ELR (cell line): ENCODE measurements at regions not wholly inside any gene's neighbourhood (a gene's known extent, or its start where the extent isn't known, plus 50 kb on each side); places are given as distances from the start of the nearest gene placed in this dataset.
A peak's percentile ranks its signal among the peaks of the same experiment; 100 is the strongest.

Experiments
- DNase-seq: peaks from one replicate; pipeline ENCODE4 v3.0.0-alpha.2; 2015; ENCODE audit warnings: low read depth

DNA sequence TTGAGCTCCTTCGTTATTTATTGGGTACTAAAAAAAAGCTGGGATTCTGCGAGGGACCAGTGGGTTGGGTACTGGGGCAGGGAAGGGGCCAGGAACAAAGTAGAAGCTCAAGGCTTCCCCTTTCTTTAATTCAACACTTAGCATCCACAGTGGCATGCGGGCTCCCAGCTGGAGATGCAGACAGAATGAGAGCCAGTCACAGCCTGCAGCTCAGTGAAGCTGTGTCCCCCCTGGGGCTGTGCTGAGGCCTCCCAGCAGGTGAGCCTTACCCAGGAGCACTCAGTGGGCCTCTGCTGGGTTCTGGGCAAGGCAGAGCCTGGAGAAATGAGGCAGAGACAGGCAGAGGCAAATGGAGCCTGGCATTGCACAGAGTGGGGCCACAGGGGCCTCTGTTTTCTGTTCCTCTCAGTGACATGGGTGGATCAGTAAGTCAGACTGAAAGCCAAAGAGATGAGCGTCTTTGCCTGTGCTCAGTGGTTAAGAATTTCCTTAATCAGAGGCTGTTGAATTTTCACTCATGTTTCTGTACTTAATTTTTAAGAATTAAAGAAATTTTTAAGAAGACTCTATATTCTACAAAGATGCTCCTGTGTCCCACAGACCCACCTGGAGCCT, 181.4 kb upstream of the RBPJ start:
- no peak for DNase-seq

DNA sequence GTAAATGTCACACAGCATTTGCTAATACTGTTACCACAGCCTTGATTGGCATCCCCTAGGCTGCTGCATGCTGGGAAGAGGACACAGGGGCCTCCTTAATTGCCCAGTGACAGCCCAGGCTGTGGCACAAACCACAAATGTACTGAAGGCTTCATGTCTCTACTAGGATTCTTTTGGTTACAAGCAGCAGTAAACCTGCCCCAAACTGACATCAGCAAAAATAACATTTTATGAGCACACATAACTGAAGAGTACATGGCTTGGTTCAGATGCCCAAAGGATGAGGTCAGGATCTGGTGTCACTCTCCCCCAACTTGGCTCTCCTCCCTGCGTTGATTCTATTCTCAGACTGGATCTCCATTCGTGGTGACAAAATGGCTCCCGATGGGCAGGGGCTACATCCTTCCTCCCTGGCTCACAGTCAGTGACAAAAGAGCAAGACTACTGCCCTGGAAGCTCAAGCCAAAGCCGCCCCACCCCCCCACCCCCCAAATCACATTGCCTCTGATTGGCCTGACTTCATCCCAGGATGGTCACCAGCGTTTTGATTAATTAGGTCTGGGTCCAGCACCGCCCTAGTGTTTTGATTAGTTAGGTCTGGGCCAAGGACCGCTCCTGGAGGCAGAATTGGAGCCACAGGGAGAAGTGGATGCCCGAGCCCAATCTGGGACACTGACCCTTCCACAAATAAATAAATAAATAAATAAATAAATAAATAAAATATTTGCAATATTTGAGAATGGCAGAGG, 180.5 kb upstream of the RBPJ start:
- peak; percentile 34 for DNase-seq

DNA sequence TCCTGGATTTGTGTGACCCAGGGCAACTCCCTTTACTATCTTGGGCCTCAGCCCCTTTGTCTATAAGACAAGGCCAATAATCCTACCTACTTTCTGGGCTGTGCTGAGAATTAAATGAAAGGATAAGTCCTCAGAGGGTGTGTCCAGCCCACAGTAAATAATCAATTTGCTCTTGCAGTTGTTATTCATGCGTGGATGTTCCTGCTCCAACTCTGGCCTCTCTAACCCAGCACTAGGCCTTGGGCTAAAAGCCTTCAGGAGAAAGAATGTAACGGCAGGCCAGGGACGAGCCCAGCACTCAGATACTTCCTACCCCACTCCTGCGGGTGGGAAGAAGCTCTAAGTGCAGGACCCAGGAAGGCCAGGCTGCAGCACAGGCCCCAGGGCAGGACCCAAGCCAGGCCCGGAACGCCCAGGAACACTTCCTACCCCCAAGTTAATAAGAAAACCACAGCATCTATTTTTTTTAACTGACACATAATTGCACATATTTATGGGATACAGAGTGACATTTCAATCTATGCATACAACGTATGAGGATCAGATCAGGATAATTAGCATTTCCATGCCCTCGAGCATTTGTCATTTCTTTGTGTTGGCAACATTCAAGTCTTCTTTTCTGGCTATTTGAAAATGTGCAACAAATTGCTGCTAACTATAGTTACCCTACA, 179.6 kb upstream of the RBPJ start:
- DNase-seq: no peak

DNA sequence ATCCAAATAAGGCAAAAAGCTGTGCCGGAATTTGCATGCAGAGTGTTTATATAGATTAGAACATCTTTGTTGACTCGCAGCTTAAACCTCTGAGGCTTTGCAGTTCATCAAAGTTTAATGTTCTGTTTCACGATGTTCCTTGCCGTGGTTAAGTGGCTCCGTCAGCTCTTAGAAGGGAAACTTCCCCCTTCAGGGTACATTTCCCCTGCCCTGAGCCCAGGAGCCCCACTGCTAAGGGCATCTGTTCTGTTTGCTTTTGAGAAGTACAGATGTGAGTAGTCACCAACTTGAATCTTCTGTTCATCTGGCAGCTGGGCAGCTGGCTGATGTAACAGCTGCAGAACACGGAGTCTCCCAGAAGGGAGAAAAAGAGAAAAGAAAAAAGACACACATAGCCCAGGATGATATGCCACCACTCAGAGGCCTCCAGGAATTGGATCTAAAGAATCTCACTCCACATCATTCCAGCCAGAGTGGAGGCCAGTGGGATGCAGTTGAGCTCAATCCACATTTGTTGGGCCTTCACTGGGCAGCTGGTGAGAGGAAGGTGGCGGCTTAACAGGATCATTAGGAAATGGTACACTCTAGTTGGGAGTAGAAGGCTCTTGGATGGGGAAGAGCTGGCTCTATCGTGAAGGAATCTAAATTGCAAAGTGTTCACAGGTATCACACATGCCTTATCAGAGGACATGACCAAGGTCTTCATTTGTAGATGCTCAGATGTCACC, 178.7 kb upstream of the RBPJ start:
- DNase-seq: peak; percentile 16

DNA sequence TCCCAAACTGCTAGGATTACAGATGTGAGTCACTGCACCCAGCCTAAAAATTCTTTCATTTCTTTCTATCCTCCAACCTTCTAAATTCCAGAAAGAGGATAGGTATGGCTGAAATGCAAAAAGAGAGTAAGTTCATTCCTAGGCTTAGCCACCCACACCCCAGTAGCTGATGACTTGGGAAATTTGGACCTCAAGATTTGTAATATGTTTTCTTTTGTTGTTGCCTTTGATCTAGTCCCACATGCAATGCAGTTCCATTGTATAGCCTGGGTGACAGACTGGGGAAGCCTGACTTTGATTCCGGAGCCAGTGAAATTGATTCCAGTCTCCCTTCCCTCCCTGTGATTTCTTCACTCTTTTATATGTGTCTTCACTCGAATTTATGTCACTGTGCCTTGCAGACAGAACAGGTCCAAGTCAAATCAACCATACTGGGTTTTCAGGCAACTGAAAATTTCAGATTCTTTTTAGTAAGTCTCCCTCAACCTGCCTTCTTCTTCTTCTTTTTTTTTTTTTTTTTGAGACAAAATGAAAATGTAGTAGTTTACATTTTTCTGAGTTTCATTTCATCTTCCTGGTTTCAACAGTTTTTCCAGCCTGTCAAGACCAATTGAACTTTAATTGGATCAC, 176.2 kb upstream of the RBPJ start:
- no peak for DNase-seq

DNA sequence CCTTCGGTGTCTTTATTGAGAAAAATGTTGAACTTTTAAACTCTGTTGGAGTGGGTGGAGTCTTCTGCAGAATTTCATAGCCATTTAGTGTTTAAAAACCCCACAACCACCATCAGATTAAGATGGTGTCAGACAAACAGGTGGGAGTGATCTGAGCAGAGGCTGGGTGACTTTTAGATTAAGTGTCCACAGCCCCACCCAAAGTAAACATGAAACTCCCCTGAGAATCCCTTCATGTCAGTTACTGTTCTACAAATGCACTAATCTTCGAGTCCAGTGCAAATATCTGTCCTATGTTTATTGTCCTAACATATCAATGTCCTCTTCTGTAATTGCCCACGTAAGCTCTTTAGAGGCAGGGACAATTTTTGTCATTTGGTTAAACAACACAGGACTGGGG, 175.6 kb upstream of the RBPJ start:
- no peak for DNase-seq

DNA sequence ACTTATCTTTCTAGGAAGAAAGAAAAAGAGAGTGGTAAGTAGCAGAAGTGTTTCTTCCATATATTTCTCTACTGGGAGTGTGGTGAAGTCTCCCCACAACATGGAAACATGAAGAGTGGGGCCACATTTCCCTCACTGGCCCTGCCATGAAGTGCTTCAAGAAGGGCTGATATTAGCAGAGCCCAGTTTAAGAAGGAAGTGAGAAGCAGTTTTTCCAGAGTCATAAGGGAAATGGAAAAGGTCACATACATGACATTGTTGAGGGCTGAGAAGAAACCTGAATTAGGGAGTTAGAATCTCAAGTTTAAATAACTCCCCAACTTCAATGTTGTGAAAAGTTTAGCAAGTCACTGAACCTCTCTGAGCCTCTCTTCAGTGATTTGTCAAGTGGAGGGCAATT, 171.9 kb upstream of the RBPJ start:
- no peak for DNase-seq

DNA sequence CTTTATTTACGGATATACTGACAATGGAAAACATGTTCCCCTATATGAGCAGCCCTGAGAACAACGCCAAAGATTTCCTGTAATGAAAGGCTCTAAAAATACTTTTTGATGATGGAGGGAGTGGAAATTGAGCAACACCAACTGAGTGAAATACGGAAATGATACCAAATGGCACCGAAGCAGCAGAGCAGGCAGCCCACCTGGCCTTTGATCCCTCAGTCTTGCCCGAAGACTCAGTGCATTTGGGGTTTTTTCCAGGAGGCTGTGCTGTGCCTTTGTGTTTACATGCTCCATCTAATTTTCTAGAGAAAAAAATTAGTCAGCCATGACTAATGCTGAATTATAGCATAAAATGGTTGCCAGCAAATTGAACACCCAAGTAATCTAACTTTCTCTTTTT, 169.9 kb upstream of the RBPJ start:
- DNase-seq: peak; percentile 81

DNA sequence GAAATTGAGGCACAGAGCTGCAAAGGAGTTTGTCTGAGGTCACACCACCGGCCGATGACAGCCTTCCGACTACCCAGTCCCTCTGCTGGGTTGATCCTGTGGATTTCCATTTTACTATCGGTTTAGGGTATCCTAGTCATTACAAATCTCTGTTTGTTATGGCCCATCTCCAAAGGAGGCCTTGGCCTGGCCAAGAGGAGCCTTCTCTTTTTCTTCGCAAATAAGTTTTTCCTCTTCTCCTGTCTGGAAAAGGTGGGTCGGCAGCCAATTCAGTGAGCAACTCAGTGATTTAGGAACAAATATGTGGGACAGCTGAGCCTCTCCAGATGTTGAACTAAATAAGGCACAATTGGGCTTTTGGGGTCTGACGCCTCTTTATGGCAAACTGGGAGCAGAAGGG, 169.2 kb upstream of the RBPJ start:
- no peak for DNase-seq

DNA sequence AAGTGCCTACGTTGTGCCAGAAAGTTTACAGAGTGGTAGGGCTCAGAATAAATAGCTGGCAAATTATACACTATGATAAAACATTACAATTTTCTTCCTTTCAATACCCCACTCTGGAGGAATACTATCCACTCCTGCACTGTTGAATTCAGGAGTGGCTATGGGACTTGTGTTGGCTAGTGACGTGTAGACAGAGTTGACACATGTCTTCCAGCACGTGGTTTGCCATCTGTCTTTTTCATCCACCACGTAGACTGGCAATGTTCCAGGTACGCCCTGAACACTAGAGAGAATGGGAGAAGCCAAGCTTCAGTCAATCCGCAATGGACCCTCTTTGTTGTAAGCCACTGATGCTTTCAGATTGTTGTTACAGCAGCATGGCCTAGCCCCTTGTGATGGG, 168.8 kb upstream of the RBPJ start:
- DNase-seq: no peak

DNA sequence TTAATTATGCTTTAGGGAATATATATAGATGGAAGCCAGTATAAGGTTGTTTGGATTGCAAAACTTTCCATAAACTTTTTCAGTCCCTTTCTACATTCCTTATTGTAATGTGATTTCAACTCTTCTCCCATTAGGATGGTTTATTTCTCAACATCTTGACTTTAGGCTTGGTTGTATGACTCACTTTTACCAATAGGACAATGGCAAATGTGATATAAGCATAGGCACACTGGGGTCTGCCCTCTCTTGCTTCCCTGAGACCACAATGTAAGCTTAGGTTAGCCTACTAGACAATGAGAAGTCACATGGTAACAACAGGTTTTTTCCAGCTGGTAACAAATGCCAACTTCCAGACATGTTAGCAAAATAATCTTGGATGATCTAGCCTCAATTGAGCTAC, 163.3 kb upstream of the RBPJ start:
- no peak for DNase-seq

DNA sequence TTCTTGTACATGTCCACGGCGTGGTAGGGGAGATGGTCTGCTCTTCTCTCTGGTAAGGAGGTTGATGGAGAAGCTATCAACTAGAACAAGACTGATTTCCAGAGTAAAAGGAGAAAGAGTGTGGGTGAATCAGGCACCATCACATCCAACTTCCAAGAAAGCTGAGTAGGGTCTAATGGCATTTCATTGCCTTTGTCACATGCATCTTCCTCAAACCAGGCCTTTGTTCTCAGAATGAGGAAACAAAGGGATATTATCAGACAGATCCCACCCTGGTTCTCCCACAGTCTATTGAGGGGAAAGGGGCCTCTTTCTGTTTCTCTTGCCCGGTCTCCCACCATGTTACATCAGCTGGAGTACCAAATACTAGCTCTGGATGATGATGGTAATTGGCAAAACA, 160.2 kb upstream of the RBPJ start:
- no peak for DNase-seq

DNA sequence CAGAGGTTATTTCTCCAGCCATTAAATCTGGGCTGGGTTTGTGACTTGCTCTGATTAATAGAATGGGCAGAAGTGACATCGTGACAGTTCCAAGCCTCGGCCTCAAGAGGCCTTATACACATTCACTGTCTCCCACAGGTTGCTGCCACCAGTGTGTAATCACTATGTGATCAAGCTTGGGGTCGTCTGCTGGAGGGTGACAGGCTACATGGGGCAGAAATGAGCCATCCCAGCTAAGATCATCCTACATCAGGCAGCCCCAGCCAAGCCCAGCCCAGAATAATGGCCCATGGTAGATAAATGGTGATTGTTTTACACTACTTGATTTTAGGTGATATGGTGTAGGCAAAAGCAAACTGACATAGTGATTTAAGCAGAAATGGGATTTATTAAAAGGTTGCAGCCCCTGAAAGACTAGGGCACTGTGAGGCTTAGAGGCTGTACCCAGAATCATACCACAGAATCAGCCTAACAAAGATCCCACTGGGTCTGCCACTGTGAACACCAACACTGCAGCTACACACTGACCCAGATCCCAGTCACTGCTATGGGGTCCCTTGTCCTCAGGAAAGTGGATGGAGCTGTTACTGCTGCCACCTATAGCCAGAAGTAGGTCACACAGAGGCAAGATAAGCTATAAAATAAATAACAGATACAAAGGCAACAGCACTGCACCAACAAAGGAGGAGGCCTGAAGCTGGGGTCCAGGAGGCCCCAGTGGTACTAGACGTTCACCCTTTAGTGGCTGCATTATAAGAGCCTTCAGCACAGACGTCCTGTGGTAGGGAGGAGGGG, 159.6 kb upstream of the RBPJ start:
- peak; percentile 31 for DNase-seq

DNA sequence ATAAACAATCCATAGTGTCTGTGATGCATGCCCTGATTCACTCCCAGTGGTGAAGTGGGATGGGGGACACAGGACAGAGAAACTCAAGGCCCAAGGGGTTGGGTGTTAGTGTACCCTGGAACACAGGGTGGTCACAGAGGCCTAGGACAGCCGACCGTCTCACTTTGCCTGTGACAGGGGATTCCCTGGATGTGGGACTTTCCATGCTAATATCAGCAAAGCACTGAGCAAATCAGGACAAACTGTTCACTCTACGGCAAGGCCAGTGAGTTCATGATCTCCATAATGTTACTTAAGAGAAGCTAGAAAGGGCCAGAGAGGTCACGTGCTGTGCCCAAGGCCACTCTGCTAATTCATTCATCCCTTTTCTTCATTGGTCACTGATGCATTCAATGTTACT, 158.7 kb upstream of the RBPJ start:
- DNase-seq: no peak

DNA sequence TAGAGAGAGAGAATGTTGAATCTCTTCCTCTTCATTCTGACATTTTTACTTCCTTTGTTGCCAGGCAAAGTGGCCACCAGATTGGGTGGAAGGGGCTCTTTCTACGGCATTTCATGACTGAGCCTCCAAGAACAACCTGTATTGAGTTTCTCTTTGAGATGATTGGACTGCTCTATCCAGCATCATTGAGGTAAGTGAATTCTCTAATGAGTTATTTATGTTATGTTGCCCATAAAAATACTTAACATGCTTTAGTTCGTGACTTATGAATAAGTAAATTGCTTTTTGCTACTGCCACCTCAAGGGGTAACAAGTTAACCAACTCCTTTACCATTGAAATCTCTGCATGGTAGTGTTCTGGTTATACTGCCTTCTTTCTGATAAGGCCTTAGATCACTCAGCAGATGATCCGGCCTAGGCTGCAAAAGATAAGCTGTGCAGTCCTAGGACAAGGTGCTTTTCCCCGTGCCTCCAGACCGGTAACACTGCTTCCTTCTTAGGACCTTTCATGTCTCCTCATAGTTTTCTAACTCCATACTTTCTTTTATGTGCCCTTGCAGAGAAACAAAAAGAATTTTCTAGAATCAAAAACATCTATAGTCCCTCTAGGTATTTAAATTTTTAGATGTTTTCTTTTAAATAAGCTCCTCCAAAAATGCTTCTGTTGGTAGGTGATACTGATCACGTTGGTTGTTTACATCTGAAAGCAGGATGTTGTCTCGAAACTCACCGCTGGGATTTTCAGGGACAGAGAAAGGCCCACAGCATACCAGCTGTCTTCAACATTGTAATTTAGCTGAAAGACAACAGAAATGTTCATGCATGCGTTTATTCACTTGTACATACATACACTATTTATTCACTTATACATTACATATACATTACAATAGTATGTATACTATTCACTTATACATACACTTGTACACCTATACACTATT, 157.1 kb upstream of the RBPJ start:
- DNase-seq: no peak

DNA sequence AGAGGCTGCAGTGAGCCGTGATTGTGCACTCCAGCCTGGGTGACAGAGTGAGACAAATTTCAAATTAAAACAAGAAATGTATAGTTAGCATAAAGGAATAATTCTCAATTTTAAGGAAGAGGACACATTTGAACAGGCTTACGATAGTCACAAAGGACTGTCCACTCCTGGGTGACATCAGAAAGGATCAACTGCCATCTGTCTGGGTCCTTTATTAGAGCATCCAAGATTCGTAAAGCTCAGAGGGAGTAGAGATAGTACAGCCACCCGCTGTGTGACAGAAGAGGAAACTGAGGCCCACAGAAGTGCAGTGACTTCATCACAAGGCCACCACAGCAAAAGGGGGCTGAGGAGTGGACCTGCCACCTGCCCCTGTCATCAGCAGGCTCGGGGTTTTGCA, 149.3 kb upstream of the RBPJ start:
- no peak for DNase-seq

DNA sequence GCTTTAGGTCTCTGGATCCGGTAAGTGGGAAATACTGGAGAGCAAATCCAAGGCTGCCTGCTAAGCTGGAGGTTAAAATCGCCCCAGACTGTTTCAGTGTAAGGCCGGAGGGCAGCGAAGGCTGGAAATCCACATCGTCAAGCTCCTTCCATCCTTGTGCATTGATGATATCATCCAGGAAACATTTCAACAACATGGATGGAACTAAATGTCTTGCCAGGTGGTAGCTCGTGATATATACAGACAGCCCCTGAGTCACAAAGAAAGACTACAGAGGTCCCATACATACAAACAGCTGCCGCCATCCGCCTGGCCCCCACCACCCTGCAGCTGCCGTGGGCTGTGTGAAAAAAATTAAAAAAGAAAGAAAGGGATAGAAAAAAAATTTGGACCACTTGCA, 148.9 kb upstream of the RBPJ start:
- peak; percentile 82 for DNase-seq

DNA sequence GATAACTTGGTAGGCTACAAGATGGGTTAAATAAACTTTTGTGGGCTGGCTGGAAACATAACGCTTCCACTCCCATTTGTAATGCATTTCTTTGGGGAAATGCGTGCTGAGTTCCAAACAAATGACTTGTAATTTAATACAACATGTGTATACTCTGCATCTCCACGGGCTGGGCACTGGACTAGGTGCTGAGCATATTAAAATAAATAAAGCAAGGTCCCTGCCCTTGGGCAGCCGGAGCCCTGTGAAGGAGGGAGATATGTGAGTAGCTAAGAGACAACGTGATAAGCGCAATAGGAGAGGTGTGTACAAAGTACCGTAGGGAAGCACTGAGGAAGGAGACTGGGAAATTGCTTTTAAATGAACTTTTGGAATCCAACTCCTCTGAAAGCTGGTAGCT, 147.2 kb upstream of the RBPJ start:
- no peak for DNase-seq

DNA sequence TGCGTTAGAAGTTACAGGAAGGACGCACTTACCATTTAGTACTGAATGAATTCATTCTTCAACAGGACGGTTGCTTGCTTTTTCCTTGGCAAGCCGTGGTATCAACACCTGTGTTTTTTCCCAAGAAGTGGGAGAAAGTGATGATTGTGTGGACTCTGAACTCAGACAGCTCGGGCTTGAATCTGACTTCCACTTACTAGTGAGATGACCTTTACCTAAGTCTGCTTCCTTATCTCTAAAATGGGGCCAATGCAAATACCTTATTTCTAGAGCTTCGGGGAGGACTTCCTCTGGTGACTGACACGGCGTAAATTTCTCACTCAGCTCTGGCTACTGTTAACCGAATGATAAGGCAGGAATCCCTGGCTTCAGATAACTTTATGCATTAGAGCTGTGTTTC, 146.8 kb upstream of the RBPJ start:
- no peak for DNase-seq

DNA sequence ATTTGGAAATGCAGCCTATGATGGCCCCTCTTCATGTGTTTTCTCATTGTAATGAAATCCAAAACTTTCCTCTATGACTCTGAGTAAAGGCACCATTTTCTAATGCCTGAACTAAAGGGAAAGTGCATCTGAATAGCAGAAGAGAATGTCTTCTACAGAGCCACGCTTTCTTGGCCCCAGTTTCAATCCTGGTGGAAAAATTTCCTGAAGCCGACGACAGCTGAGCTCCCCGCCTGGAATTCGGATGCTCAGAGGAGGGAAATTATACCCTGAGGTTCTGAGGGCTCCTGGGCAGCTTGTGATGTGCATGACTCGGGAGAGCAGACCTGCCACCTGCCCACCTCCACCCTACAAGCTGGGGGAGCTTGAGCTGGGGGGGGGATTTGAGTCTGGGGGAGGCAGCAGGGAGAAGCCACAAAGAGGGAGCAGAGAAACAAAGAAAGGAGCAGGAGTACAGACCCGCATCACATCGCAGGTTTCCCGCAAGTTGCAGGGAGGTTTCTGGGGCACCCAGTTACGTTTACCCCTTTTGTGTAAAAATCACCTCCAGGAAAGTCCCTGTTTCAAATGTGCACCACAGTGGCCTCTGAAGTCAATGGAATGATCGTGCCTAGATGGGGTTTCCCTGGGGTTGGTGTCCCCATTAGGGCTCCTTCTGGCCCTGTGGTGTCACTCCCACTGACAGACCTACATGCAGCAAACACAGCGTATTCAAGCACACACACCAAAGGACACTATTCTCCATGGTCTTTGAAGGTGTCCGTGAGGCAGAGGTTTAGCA, 145.6 kb upstream of the RBPJ start:
- no peak for DNase-seq
